Stomach (tissue), 4 donors: ENCODE measurements at regions not wholly inside any gene's neighbourhood (a gene's known extent, or its start where the extent isn't known, plus 50 kb on each side); places are given as distances from the start of the nearest gene placed in this dataset.

ENCODE experiments used
- CTCF ChIP-seq, 7 experiments: fragments of 450-650 bp in 4 of 7; fragments of 200-600 bp in 3 of 7; sonication (generic) in 3 of 7; IDR thresholded peaks; one replicate each; pipeline ENCODE4 v1.5.1; 2016 to 2019; ENCODE audit warnings: antibody characterized with exemption in 7 of 7, control low read depth in 2 of 7, mild to moderate bottlenecking in 1 of 7
- POLR2AphosphoS5 ChIP-seq, 3 donors: sonication (generic); formaldehyde crosslinking; IDR thresholded peaks; one replicate each; pipeline ENCODE4 v1.6.1; 2016; ENCODE audit warnings: antibody characterized with exemption in 3 of 3

GRCh38 chr2:167689444-167689843, 558.0 kb downstream of the STK39 start:
- TF ChIP-seq CTCF (IDR thresholded peaks at IDR 0.05) = no peak
- TF ChIP-seq POLR2AphosphoS5 (IDR thresholded peaks at IDR 0.05) = no peak
